GM10266 (cell line): ENCODE measurements at regions not wholly inside any gene's neighbourhood (a gene's known extent, or its start where the extent isn't known, plus 50 kb on each side); places are given as distances from the start of the nearest gene placed in this dataset.

Experiments used
- DNase-seq: peaks from one replicate; pipeline ENCODE4 v3.0.0; 2012; ENCODE audit errors: extremely low spot score
- CTCF ChIP-seq: IDR thresholded peaks from 2 replicates; pipeline ENCODE4 v1.5.1; 2012; ENCODE audit warnings: mild to moderate bottlenecking, low read depth; ENCODE audit not compliant: control insufficient read depth, insufficient read depth; ENCODE audit errors: missing control alignments

- DNase-seq = no peak
- no peak for TF ChIP-seq CTCF
Observed at GRCh38 chr4:71253545-71253944, 85.3 kb upstream of the SLC4A4 start.

GRCh38 chr4:71254451-71255012 lies 84.3 kb upstream of the SLC4A4 start:
- TF ChIP-seq CTCF = no peak
- no peak for DNase-seq

GRCh38 chr4:71255976-71256375 lies 82.8 kb upstream of the SLC4A4 start:
- DNase-seq = no peak
- no peak for TF ChIP-seq CTCF

- TF ChIP-seq CTCF = no peak
- DNase-seq = no peak
Observed at GRCh38 chr4:71257761-71258160, 81.1 kb upstream of the SLC4A4 start.

- TF ChIP-seq CTCF = no peak
Observed at GRCh38 chr4:71258323-71258722, 80.5 kb upstream of the SLC4A4 start.

GRCh38 chr4:71259280-71259679 lies 79.5 kb upstream of the SLC4A4 start:
- no peak for TF ChIP-seq CTCF
- no peak for DNase-seq

More at GRCh38 chr4:71258323-71258722, 80.5 kb upstream of the SLC4A4 start:
- no peak for DNase-seq

GRCh38 chr4:71259911-71260331 lies 78.9 kb upstream of the SLC4A4 start:
- TF ChIP-seq CTCF = no peak
- no peak for DNase-seq
